HepG2 (cell line): ENCODE measurements at regions not wholly inside any gene's neighbourhood (a gene's known extent, or its start where the extent isn't known, plus 50 kb on each side); places are given as distances from the start of the nearest gene placed in this dataset.

Experiments used
- MAF1 ChIP-seq: sonication (generic); formaldehyde crosslinking; IDR thresholded peaks from 2 replicates; pipeline ENCODE4 v1.5.0; 2020; ENCODE audit warnings: missing genetic modification reagents, borderline replicate concordance
- SALL1 ChIP-seq: sonication (generic); formaldehyde crosslinking; IDR thresholded peaks from 2 replicates; pipeline ENCODE4 v1.8.0; 2022; ENCODE audit warnings: mild to moderate bottlenecking, missing genetic modification reagents
- ZNF572 ChIP-seq: sonication (generic); formaldehyde crosslinking; IDR thresholded peaks from 2 replicates; pipeline ENCODE4 v1.5.1; 2020; ENCODE audit warnings: mild to moderate bottlenecking, missing genetic modification reagents

- TF ChIP-seq ZNF572 (CRISPR knock-in tag) (no peak), SALL1 (no peak), MAF1 (CRISPR knock-in tag) (no peak)
These were observed 593.0 kb downstream of the SOX5 start for GRCh38 chr12:23356440-23356839.
